ENCODE measurements at regions not wholly inside any gene's neighbourhood (a gene's known extent, or its start where the extent isn't known, plus 50 kb on each side); places are given as distances from the start of the nearest gene placed in this dataset.

- TF ChIP-seq NELFE (IDR thresholded peaks at IDR 0.05; ENCODE audit: insufficient read depth, insufficient read length): no peak
- no peak for TF ChIP-seq RAD21 (CRISPR knock-in tag; conservative IDR thresholded peaks at IDR 0.05 in 1 of 2, IDR thresholded peaks at IDR 0.05 in 1 of 2)
- TF ChIP-seq EP300 (IDR thresholded peaks at IDR 0.05; ENCODE audit: low read length): no peak
- no peak for TF ChIP-seq POLR2G (IDR thresholded peaks at IDR 0.05; ENCODE audit: low read depth, low read length)
Observed at GRCh38 chrX:46250151-46250550, 295.1 kb downstream of the ZNF674 start.
